Endodermal cell (in vitro differentiated cells): ENCODE measurements at regions not wholly inside any gene's neighbourhood (a gene's known extent, or its start where the extent isn't known, plus 50 kb on each side); places are given as distances from the start of the nearest gene placed in this dataset.
"Not testable (repeated sequence)": the region's sequence is repeated elsewhere in the genome, so short reads cannot be mapped to it uniquely, and the experiment has no call there.

Experiments
- DNase-seq: peaks from one replicate; pipeline ENCODE4 v3.0.0-alpha.2; 2017
- H3K27ac ChIP-seq: 2 replicates; pipeline ENCODE4 v1.5.1; 2013; ENCODE audit warnings: mild to moderate bottlenecking, low read depth, low read length, moderate library complexity
- H3K27me3 ChIP-seq: 2 replicates; pipeline ENCODE4 v1.6.1; 2013; ENCODE audit warnings: mild to moderate bottlenecking, low read length, moderate library complexity; ENCODE audit not compliant: insufficient read depth, control insufficient read depth, poor library complexity, severe bottlenecking
- H3K36me3 ChIP-seq: 2 replicates; pipeline ENCODE4 v1.7.0; 2013; ENCODE audit warnings: mild to moderate bottlenecking, low read length, moderate library complexity; ENCODE audit not compliant: control insufficient read depth, insufficient read depth
- H3K4me1 ChIP-seq: one replicate; pipeline ENCODE4 v1.7.0; 2013; ENCODE audit warnings: low read length; ENCODE audit not compliant: control insufficient read depth, insufficient read depth
- H3K4me3 ChIP-seq: 2 replicates; pipeline ENCODE4 v1.5.1; 2013; ENCODE audit warnings: mild to moderate bottlenecking, low read length, moderate library complexity
- H3K9ac ChIP-seq: 2 replicates; pipeline ENCODE4 v1.6.1; 2013; ENCODE audit warnings: mild to moderate bottlenecking, low read length, moderate library complexity; ENCODE audit not compliant: poor library complexity, severe bottlenecking; ENCODE audit errors: extremely low read depth
- H3K9me3 ChIP-seq: 2 replicates; pipeline ENCODE4 v1.6.1; 2013; ENCODE audit warnings: mild to moderate bottlenecking, low read length, moderate library complexity; ENCODE audit not compliant: control insufficient read depth
- H3K27ac Mint-ChIP-seq: 2 replicates; pipeline ENCODE4 v1.8.0; 2020; ENCODE audit warnings: mixed read lengths
- H3K27me3 Mint-ChIP-seq: 2 replicates; pipeline ENCODE4 v1.8.0; 2021; ENCODE audit warnings: mild to moderate bottlenecking, mixed read lengths; ENCODE audit not compliant: insufficient read depth
- H3K36me3 Mint-ChIP-seq: 2 replicates; pipeline ENCODE4 v1.8.0; 2020; ENCODE audit warnings: low read depth, mixed read lengths
- H3K4me1 Mint-ChIP-seq: 2 replicates; pipeline ENCODE4 v1.8.0; 2020; ENCODE audit warnings: mixed read lengths
- H3K4me3 Mint-ChIP-seq: 2 replicates; pipeline ENCODE4 v1.8.0; 2020; ENCODE audit warnings: mild to moderate bottlenecking, moderate library complexity, mixed read lengths
- H3K9me3 Mint-ChIP-seq: 2 replicates; pipeline ENCODE4 v1.8.0; 2020; ENCODE audit warnings: mild to moderate bottlenecking, mixed read lengths
- WGBS, 2 experiments: methylation state at CpG; one replicate each; pipeline versions ENCODE4 v1.1.5 to v1.1.7; 2013; ENCODE audit warnings: missing lambda C conversion rate in 2 of 2, mixed read lengths in 1 of 2; ENCODE audit not compliant: insufficient coverage in 1 of 2, insufficient read length in 1 of 2; 5-methylcytosine and 5-hydroxymethylcytosine counted together

GRCh38 chr9:40768646-40769198 is 359.8 kb downstream of the FOXD4L6 start:
- not testable (repeated sequence) for H3K4me3 Mint-ChIP-seq, H3K4me3 ChIP-seq, H3K27me3 ChIP-seq, H3K27me3 Mint-ChIP-seq, H3K9ac ChIP-seq, H3K36me3 Mint-ChIP-seq, H3K9me3 ChIP-seq, H3K4me1 Mint-ChIP-seq, H3K27ac Mint-ChIP-seq, H3K4me1 ChIP-seq, H3K36me3 ChIP-seq, H3K9me3 Mint-ChIP-seq, H3K27ac ChIP-seq
- WGBS, 2 experiments, result 89% methylated on average over 11 of the region's 20 CpGs; no CpG with 5 or more reads in 1 of the 2 experiments
- DNase-seq, result peak; percentile 14

GRCh38 chr9:40768178-40768577 is 360.3 kb downstream of the FOXD4L6 start:
- 85% methylated on average over 15 of the region's 25 CpGs; no CpG with 5 or more reads in 1 of the 2 experiments for WGBS, 2 experiments
- not testable (repeated sequence) for H3K4me1 Mint-ChIP-seq, DNase-seq, H3K9me3 Mint-ChIP-seq, H3K36me3 ChIP-seq, H3K9ac ChIP-seq, H3K4me3 Mint-ChIP-seq, H3K36me3 Mint-ChIP-seq, H3K4me3 ChIP-seq, H3K27me3 Mint-ChIP-seq, H3K27ac Mint-ChIP-seq, H3K27ac ChIP-seq, H3K27me3 ChIP-seq, H3K4me1 ChIP-seq, H3K9me3 ChIP-seq

- 67% methylated on average over 1 of the region's 2 CpGs; no CpG with 5 or more reads in 1 of the 2 experiments for WGBS, 2 experiments
Measured at GRCh38 chr9:40754957-40755356, 373.5 kb downstream of the FOXD4L6 start.

DNA sequence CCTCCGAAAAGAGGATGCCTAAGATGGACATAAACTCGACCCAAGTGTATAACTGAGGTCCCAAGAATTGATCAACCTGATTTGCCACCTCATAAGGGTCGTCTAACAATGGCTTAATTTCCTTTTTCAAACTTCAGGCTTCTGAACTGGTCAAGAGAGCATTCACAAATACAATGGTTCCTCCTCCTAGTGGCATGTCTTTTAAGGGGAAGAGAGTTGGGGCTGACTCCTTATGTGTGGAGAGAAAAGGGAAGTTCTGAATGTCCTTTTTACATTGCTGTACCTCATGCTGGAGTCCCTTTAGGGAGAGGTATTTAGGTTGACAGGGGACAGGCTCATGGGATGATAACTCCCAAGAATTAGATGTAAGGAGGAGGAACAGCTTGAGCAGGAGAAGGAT is 375.2 kb downstream of the FOXD4L6 start:
- H3K4me1 ChIP-seq, H3K4me1 Mint-ChIP-seq, H3K36me3 ChIP-seq, H3K9me3 ChIP-seq, H3K27me3 Mint-ChIP-seq, H3K36me3 Mint-ChIP-seq, H3K27ac ChIP-seq, H3K9ac ChIP-seq, H3K4me3 Mint-ChIP-seq, H3K9me3 Mint-ChIP-seq, DNase-seq, H3K4me3 ChIP-seq, H3K27ac Mint-ChIP-seq: not testable (repeated sequence)
- WGBS, 2 experiments, result 42% methylated on average over 2 of the region's 3 CpGs; no CpG with 5 or more reads in 1 of the 2 experiments
- H3K27me3 ChIP-seq, result peaks cover 16% of the 10 kb centered on the region

More at GRCh38 chr9:40754957-40755356, 373.5 kb downstream of the FOXD4L6 start:
- not testable (repeated sequence) for H3K36me3 ChIP-seq, H3K4me1 Mint-ChIP-seq, H3K4me1 ChIP-seq, H3K27me3 Mint-ChIP-seq, H3K9ac ChIP-seq, H3K4me3 ChIP-seq, H3K9me3 Mint-ChIP-seq, H3K9me3 ChIP-seq, H3K36me3 Mint-ChIP-seq, H3K27ac ChIP-seq, H3K27ac Mint-ChIP-seq, DNase-seq, H3K4me3 Mint-ChIP-seq
- H3K27me3 ChIP-seq, result peaks cover 16% of the 10 kb centered on the region

GRCh38 chr9:40746921-40747485 is 381.5 kb downstream of the FOXD4L6 start:
- not testable (repeated sequence) for H3K9me3 Mint-ChIP-seq, H3K9ac ChIP-seq, H3K4me3 ChIP-seq, DNase-seq, H3K36me3 Mint-ChIP-seq, H3K4me3 Mint-ChIP-seq, H3K9me3 ChIP-seq, H3K27ac Mint-ChIP-seq, H3K36me3 ChIP-seq, H3K4me1 ChIP-seq, H3K27me3 Mint-ChIP-seq, H3K4me1 Mint-ChIP-seq, H3K27me3 ChIP-seq, H3K27ac ChIP-seq
- WGBS, 2 experiments, result no CpG with 5 or more reads among the region's 1 CpG
